Activated CD8-positive, alpha-beta T cell treated with anti-CD3 and anti-CD28 coated beads for 36 hours (primary cell): ENCODE measurements at regions not wholly inside any gene's neighbourhood (a gene's known extent, or its start where the extent isn't known, plus 50 kb on each side); places are given as distances from the start of the nearest gene placed in this dataset.

ENCODE experiments used
- ATAC-seq: fragments of 200-7000 bp; cut with Tn5 transposase; one replicate; pipeline ENCODE4 v1.10.0; 2021; ENCODE audit warnings: mild to moderate bottlenecking, moderate library complexity
- CTCF ChIA-PET: fragments of 350-600 bp; sonication (Branson Sonifier 250); formaldehyde crosslinking; loops from one replicate; lab custom pipeline; 2021; ENCODE audit warnings: antibody characterized with exemption; lab: Charles Lee
- POLR2A ChIA-PET: fragments of 350-600 bp; sonication (Branson Sonifier 250); formaldehyde crosslinking; loops from one replicate; lab custom pipeline; 2021; ENCODE audit warnings: antibody characterized with exemption; lab: Charles Lee
- DNase-seq: peaks from one replicate; pipeline ENCODE4 v3.0.0-alpha.2; 2020
- H3K27ac Mint-ChIP-seq: one replicate; pipeline ENCODE4 v1.8.0; 2021; ENCODE audit warnings: mild to moderate bottlenecking, mixed read lengths
- H3K27me3 Mint-ChIP-seq: one replicate; pipeline ENCODE4 v1.8.0; 2021; ENCODE audit warnings: mixed read lengths
- H3K36me3 Mint-ChIP-seq: one replicate; pipeline ENCODE4 v1.8.0; 2021; ENCODE audit warnings: low read depth, mixed read lengths
- H3K4me1 Mint-ChIP-seq: one replicate; pipeline ENCODE4 v1.8.0; 2021; ENCODE audit warnings: low read depth, mixed read lengths
- H3K4me3 Mint-ChIP-seq: one replicate; pipeline ENCODE4 v1.8.0; 2021; ENCODE audit warnings: mild to moderate bottlenecking, moderate library complexity, mixed read lengths
- H3K9me3 Mint-ChIP-seq: one replicate; pipeline ENCODE4 v1.8.0; 2021; ENCODE audit warnings: mixed read lengths
- CTCF ChIP-seq: fragments of 200-600 bp; IDR thresholded peaks from one replicate; pipeline ENCODE4 v1.8.0; 2022; ENCODE audit warnings: antibody characterized with exemption, mild to moderate bottlenecking
- intact Hi-C: fragments of 100-400 bp; cut with micrococcal nuclease; formaldehyde crosslinking; loops from one replicate; pipeline ENCODE4 v1.10.0; 2022

GRCh38 chr10:3268025-3268424 is 95.4 kb upstream of the PITRM1 start:
- intact Hi-C loops, result no loop called here
- CTCF ChIA-PET, result no interaction called here
- TF ChIP-seq CTCF, result no peak
- Mint-ChIP-seq H3K36me3 (no peaks in the 10 kb centered on the region), H3K9me3 (no peaks in the 10 kb centered on the region), H3K4me1 (peaks cover 3% of the 10 kb centered on the region), H3K4me3 (no peak overlapping the region), H3K27me3 (peaks cover 12% of the 10 kb centered on the region), H3K27ac (no peak overlapping the region)
- ATAC-seq, result no peak
- POLR2A ChIA-PET, result no interaction called here
- no peak for DNase-seq

GRCh38 chr10:3265088-3265487 is 92.5 kb upstream of the PITRM1 start:
- DNase-seq, result no peak
- no peak overlapping the region for H3K27ac Mint-ChIP-seq

GRCh38 chr10:3264161-3264761 is 91.7 kb upstream of the PITRM1 start:
- H3K4me1 Mint-ChIP-seq, result peaks cover 3% of the 10 kb centered on the region
- H3K27me3 Mint-ChIP-seq, result peaks cover 14% of the 10 kb centered on the region
- H3K9me3 Mint-ChIP-seq, result no peaks in the 10 kb centered on the region
- ChIA-PET CTCF (no interaction called here), POLR2A (no interaction called here)
- ATAC-seq, result no peak
- no peak for TF ChIP-seq CTCF
- no peak overlapping the region for H3K4me3 Mint-ChIP-seq
- H3K36me3 Mint-ChIP-seq, result no peaks in the 10 kb centered on the region
- H3K27ac Mint-ChIP-seq, result no peak overlapping the region
- intact Hi-C loops, result no loop called here
- DNase-seq, result no peak

More at GRCh38 chr10:3265088-3265487, 92.5 kb upstream of the PITRM1 start:
- H3K4me3 Mint-ChIP-seq, result no peak overlapping the region
- CTCF ChIA-PET, result no interaction called here
- peaks cover 3% of the 10 kb centered on the region for H3K4me1 Mint-ChIP-seq
- no peaks in the 10 kb centered on the region for H3K36me3 Mint-ChIP-seq
- no peak for ATAC-seq
- no peak for TF ChIP-seq CTCF
- peaks cover 14% of the 10 kb centered on the region for H3K27me3 Mint-ChIP-seq
- H3K9me3 Mint-ChIP-seq, result no peaks in the 10 kb centered on the region
- intact Hi-C loops, result no loop called here
- POLR2A ChIA-PET, result no interaction called here

GRCh38 chr10:3263747-3264146 is 91.2 kb upstream of the PITRM1 start:
- DNase-seq (no peak), ATAC-seq (no peak)
- CTCF ChIA-PET, result no interaction called here
- POLR2A ChIA-PET, result no interaction called here
- peaks cover 3% of the 10 kb centered on the region for H3K4me1 Mint-ChIP-seq
- peaks cover 14% of the 10 kb centered on the region for H3K27me3 Mint-ChIP-seq
- intact Hi-C loops, result no loop called here
- H3K36me3 Mint-ChIP-seq, result no peaks in the 10 kb centered on the region
- no peaks in the 10 kb centered on the region for H3K9me3 Mint-ChIP-seq
- no peak overlapping the region for H3K27ac Mint-ChIP-seq
- H3K4me3 Mint-ChIP-seq, result no peak overlapping the region
- no peak for TF ChIP-seq CTCF

GRCh38 chr10:3263082-3263481 is 90.5 kb upstream of the PITRM1 start:
- no peaks in the 10 kb centered on the region for H3K36me3 Mint-ChIP-seq
- H3K4me1 Mint-ChIP-seq, result peaks cover 3% of the 10 kb centered on the region
- TF ChIP-seq CTCF, result no peak
- POLR2A ChIA-PET, result no interaction called here
- H3K27me3 Mint-ChIP-seq, result peaks cover 14% of the 10 kb centered on the region
- no peaks in the 10 kb centered on the region for H3K9me3 Mint-ChIP-seq
- ATAC-seq (no peak), DNase-seq (no peak)
- CTCF ChIA-PET, result no interaction called here
- H3K4me3 Mint-ChIP-seq, result no peak overlapping the region
- intact Hi-C loops, result no loop called here
- H3K27ac Mint-ChIP-seq, result no peak overlapping the region
